PC-9 (cell line): ENCODE measurements at regions not wholly inside any gene's neighbourhood (a gene's known extent, or its start where the extent isn't known, plus 50 kb on each side); places are given as distances from the start of the nearest gene placed in this dataset.

Experiments used
- EZH2 ChIP-seq: fragments of 200-600 bp; sonication (generic); IDR thresholded peaks from 2 replicates; pipeline ENCODE4 v1.8.0; 2017; ENCODE audit warnings: antibody characterized with exemption, low read depth
- TF ChIP-seq, protein P1 (sequence below): fragments of 200-600 bp; sonication (generic); conservative IDR thresholded peaks from 2 replicates; pipeline ENCODE4 v1.6.1; 2017; ENCODE audit warnings: mixed run types, antibody characterized with exemption, mild to moderate bottlenecking, moderate library complexity

DNA sequence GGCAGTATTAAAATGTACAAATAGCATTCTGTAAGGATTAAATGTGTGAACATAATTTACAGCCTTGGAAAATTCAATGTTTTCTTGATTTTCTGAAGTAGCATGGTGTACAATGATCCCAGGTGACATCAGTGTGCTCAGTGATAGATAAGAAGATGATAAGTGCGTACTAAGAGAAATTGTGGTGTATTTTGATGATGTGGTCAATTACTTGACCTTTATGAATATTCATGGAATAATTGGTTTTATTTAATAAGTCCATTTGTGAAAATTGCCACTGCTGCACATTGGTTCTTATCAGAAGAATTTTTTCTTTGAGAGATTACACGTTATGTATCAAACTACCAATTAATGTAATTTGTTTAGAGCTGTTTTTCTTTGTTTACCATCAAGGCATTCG is 128.8 kb downstream of the FOXG1 start:
- TF ChIP-seq, protein P1, sequence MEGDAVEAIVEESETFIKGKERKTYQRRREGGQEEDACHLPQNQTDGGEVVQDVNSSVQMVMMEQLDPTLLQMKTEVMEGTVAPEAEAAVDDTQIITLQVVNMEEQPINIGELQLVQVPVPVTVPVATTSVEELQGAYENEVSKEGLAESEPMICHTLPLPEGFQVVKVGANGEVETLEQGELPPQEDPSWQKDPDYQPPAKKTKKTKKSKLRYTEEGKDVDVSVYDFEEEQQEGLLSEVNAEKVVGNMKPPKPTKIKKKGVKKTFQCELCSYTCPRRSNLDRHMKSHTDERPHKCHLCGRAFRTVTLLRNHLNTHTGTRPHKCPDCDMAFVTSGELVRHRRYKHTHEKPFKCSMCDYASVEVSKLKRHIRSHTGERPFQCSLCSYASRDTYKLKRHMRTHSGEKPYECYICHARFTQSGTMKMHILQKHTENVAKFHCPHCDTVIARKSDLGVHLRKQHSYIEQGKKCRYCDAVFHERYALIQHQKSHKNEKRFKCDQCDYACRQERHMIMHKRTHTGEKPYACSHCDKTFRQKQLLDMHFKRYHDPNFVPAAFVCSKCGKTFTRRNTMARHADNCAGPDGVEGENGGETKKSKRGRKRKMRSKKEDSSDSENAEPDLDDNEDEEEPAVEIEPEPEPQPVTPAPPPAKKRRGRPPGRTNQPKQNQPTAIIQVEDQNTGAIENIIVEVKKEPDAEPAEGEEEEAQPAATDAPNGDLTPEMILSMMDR, result no peak
- TF ChIP-seq EZH2, result no peak
